ENCODE measurements at regions not wholly inside any gene's neighbourhood (a gene's known extent, or its start where the extent isn't known, plus 50 kb on each side); places are given as distances from the start of the nearest gene placed in this dataset.

DNA sequence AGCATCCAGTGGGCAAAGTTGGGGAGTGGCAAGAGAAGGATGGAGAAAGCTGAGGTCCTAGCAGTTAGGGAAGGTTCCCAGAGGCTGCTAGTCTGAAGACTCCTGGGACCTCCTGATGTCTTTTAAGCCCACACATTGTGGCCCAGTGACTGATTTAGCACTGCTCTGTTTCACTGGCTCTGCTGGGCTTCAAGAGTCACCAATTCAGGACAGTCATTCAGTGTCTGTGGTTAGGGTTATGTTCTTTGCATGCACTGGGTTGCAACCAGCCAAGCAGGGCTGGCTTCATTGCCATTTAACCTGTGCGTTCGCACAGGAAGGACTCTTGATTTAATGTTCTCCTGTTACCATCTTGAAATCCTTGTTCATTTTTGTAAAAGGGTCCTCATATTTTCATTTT, 199.2 kb downstream of the ICOS start:
- H3K4me1 ChIP-seq (ENCODE audit: insufficient read depth, low read length) = no peaks in the 10 kb centered on the region
- FAIRE-seq = no peak
- H2AFZ ChIP-seq (ENCODE audit: low read length) = no peak overlapping the region
- no peaks in the 10 kb centered on the region for H3K9me3 ChIP-seq (ENCODE audit: low read length)
- no peaks in the 10 kb centered on the region for H3K36me3 ChIP-seq (replicated peaks in 1 of 2; ENCODE audit: control insufficient read depth in 1 of 2, insufficient read depth in 2 of 2, low read length in 2 of 2)
- TF ChIP-seq ZNF773 (CRISPR knock-in tag; IDR thresholded peaks at IDR 0.05; ENCODE audit: borderline replicate concordance) (no peak), RBAK (CRISPR knock-in tag; IDR thresholded peaks at IDR 0.05) (no peak), IKZF1 (IDR thresholded peaks at IDR 0.05) (no peak), ZMAT3 (CRISPR knock-in tag; conservative IDR thresholded peaks at IDR 0.05) (no peak), ISL2 (CRISPR knock-in tag; IDR thresholded peaks at IDR 0.05) (no peak), ZBTB7B (CRISPR knock-in tag; IDR thresholded peaks at IDR 0.05) (no peak), SP140L (CRISPR knock-in tag; IDR thresholded peaks at IDR 0.05; ENCODE audit: borderline replicate concordance) (no peak), ESRRA (CRISPR knock-in tag; IDR thresholded peaks at IDR 0.05; ENCODE audit: low read depth) (no peak), DNMT3B (CRISPR knock-in tag; conservative IDR thresholded peaks at IDR 0.05) (no peak), ZSCAN12 (CRISPR knock-in tag; IDR thresholded peaks at IDR 0.05) (no peak), HNRNPK (IDR thresholded peaks at IDR 0.05; ENCODE audit: low read depth, low read length, poor library complexity, severe bottlenecking) (no peak), RAD51 (IDR thresholded peaks at IDR 0.05; ENCODE audit: borderline replicate concordance) (no peak), ZNF543 (CRISPR knock-in tag; IDR thresholded peaks at IDR 0.05) (no peak), SIN3B (IDR thresholded peaks at IDR 0.05; ENCODE audit: low read length) (no peak), GFI1 (CRISPR knock-in tag; IDR thresholded peaks at IDR 0.05; ENCODE audit: borderline replicate concordance) (no peak)
- TF ChIP-seq, protein P1, sequence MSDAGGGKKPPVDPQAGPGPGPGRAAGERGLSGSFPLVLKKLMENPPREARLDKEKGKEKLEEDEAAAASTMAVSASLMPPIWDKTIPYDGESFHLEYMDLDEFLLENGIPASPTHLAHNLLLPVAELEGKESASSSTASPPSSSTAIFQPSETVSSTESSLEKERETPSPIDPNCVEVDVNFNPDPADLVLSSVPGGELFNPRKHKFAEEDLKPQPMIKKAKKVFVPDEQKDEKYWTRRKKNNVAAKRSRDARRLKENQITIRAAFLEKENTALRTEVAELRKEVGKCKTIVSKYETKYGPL (CRISPR knock-in tag; IDR thresholded peaks at IDR 0.05) = no peak
- TF ChIP-seq, protein P2, sequence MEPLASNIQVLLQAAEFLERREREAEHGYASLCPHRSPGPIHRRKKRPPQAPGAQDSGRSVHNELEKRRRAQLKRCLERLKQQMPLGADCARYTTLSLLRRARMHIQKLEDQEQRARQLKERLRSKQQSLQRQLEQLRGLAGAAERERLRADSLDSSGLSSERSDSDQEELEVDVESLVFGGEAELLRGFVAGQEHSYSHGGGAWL (CRISPR knock-in tag; IDR thresholded peaks at IDR 0.05) = no peak
- TF ChIP-seq, protein P3, sequence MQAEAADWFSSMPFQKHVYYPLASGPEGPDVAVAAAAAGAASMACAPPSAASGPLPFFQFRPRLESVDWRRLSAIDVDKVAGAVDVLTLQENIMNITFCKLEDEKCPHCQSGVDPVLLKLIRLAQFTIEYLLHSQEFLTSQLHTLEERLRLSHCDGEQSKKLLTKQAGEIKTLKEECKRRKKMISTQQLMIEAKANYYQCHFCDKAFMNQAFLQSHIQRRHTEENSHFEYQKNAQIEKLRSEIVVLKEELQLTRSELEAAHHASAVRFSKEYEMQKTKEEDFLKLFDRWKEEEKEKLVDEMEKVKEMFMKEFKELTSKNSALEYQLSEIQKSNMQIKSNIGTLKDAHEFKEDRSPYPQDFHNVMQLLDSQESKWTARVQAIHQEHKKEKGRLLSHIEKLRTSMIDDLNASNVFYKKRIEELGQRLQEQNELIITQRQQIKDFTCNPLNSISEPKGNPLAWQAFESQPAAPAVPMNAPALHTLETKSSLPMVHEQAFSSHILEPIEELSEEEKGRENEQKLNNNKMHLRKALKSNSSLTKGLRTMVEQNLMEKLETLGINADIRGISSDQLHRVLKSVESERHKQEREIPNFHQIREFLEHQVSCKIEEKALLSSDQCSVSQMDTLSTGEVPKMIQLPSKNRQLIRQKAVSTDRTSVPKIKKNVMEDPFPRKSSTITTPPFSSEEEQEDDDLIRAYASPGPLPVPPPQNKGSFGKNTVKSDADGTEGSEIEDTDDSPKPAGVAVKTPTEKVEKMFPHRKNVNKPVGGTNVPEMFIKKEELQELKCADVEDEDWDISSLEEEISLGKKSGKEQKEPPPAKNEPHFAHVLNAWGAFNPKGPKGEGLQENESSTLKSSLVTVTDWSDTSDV (CRISPR knock-in tag; IDR thresholded peaks at IDR 0.05) = no peak
- TF ChIP-seq, protein P4, sequence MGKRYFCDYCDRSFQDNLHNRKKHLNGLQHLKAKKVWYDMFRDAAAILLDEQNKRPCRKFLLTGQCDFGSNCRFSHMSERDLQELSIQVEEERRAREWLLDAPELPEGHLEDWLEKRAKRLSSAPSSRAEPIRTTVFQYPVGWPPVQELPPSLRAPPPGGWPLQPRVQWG (CRISPR knock-in tag; IDR thresholded peaks at IDR 0.05; ENCODE audit: borderline replicate concordance, low read depth) = no peak
- DNase-seq (ENCODE audit: low spot score) = no peak
- POLR2A ChIA-PET = no interaction called here
- H3K4me3 ChIP-seq (replicated peaks in 1 of 3; ENCODE audit: insufficient read depth in 1 of 3, low read depth in 2 of 3, low read length in 3 of 3) = no peak overlapping the region
- H3K27me3 ChIP-seq (ENCODE audit: control insufficient read depth in 1 of 2, insufficient read depth in 2 of 2, low read length in 2 of 2) = peaks cover 0 to 7% of the 10 kb centered on the region in 2 experiments; a peak in 1 of 5 replicates
- no peak overlapping the region for H3K4me2 ChIP-seq (ENCODE audit: low read depth, low read length)
- in situ Hi-C loops (cut with HindIII; ENCODE audit: extremely low pct_ligation_motif_present, low pct_unique_long_range_greater_than_20kb) (no loop called here), intact Hi-C loops (cut with micrococcal nuclease; ENCODE audit: unreplicated experiment) (no loop called here)
- BruUV-seq (replicated peaks) = no TSS peak
- H4K20me1 ChIP-seq (ENCODE audit: insufficient read depth, low read length) = no peaks in the 10 kb centered on the region
- ATAC-seq = no peak
- CTCF ChIA-PET (ENCODE audit: low intra/inter-chr PET ratio, low total read pairs) = no interaction called here
- no peak overlapping the region for H3K9ac ChIP-seq (ENCODE audit: insufficient read depth, low read depth, low read length)
- H3K27ac ChIP-seq (ENCODE audit: extremely low read length, insufficient read depth, low read length) = no peak overlapping the region
- 64% methylated on average over 2 of the region's 2 CpGs for WGBS (ENCODE audit: low lambda C conversion rate)
- H3K79me2 ChIP-seq (ENCODE audit: insufficient read depth, low read length) = no peaks in the 10 kb centered on the region
